GM12891 (cell line): ENCODE measurements at regions not wholly inside any gene's neighbourhood (a gene's known extent, or its start where the extent isn't known, plus 50 kb on each side); places are given as distances from the start of the nearest gene placed in this dataset.

Source experiments
- PAX5 ChIP-seq: IDR thresholded peaks from 2 replicates; pipeline ENCODE4 v1.6.1; 2011; ENCODE audit warnings: low read length, moderate library complexity, mild to moderate bottlenecking; ENCODE audit not compliant: insufficient read depth, severe bottlenecking
- POLR2A ChIP-seq: IDR thresholded peaks from 2 replicates; pipeline ENCODE4 v1.6.1; 2011; ENCODE audit warnings: low read depth, low read length, control low read depth
- POLR2AphosphoS5 ChIP-seq: IDR thresholded peaks from 2 replicates; pipeline ENCODE4 v1.6.1; 2011; ENCODE audit warnings: low read depth, low read length, control low read depth
- POU2F2 ChIP-seq: IDR thresholded peaks from 2 replicates; pipeline ENCODE4 v1.6.1; 2011; ENCODE audit warnings: low read depth, mild to moderate bottlenecking, control low read depth, low read length, moderate library complexity
- SPI1 ChIP-seq: IDR thresholded peaks from 2 replicates; pipeline ENCODE4 v1.6.1; 2011; ENCODE audit warnings: low read depth, low read length, control low read depth
- TAF1 ChIP-seq: IDR thresholded peaks from 2 replicates; pipeline ENCODE4 v1.6.1; 2011; ENCODE audit warnings: low read depth, low read length, control low read depth

DNA sequence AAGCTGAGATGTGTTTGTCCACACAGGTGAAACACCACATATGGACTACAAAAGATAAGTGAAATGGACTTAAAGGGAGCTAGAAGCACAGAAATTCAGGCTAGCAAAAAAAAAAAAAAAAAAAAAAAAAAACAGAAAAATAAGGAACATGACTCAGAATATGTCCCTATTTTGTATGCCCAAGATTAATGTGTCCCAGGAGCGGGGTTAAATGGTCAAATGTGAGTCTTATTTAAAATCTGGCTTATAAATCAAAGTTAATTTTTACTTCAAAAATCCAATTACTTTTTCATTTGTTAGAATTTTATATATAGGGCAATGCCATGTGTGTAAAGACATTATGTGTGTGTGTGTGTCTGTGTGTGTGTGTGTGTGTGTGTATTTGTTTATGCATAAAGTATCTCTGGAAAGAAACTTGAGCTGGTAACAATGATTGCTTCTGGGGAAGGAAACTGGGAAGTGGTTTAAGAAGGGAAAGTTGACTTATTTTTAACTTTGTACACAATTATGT lies 986.5 kb downstream of the ROBO2 start:
- TF ChIP-seq POLR2AphosphoS5 (no peak), POLR2A (no peak), SPI1 (no peak), TAF1 (no peak), PAX5 (no peak), POU2F2 (no peak)
